ENCODE measurements at regions not wholly inside any gene's neighbourhood (a gene's known extent, or its start where the extent isn't known, plus 50 kb on each side); places are given as distances from the start of the nearest gene placed in this dataset.

GRCh38 chr9:102113191-102113590 lies 374.7 kb upstream of the GRIN3A start:
- H4K20me1 ChIP-seq (replicated peaks in 1 of 2; ENCODE audit: control insufficient read depth in 1 of 2, insufficient read depth in 2 of 2, low read length in 2 of 2), result no peaks in the 10 kb centered on the region
- no peaks in the 10 kb centered on the region for H3K79me1 ChIP-seq (ENCODE audit: low read depth, low read length)
- FAIRE-seq, result no peak
- no peak overlapping the region for H2BK12ac ChIP-seq (ENCODE audit: low read depth, low read length)
- H2BK5ac ChIP-seq (ENCODE audit: low read depth, low read length), result no peak overlapping the region
- H3K27ac ChIP-seq (ENCODE audit: low read depth, low read length), result no peak overlapping the region
- H2AK5ac ChIP-seq (ENCODE audit: low read depth, low read length), result no peak overlapping the region
- no peak overlapping the region for H2AFZ ChIP-seq (ENCODE audit: low read length)
- H3K79me2 ChIP-seq (ENCODE audit: control insufficient read depth in 1 of 2, insufficient read depth in 2 of 2, low read length in 2 of 2), result no peaks in the 10 kb centered on the region
- no peak overlapping the region for H3K14ac ChIP-seq (ENCODE audit: insufficient read length)
- no peak for DNase-seq (ENCODE audit: low read depth in 1 of 2, low spot score in 2 of 2)
- ChIA-PET POLR2A (ENCODE audit: partially characterized antibody) (no interaction called here), CTCF (ENCODE audit: partially characterized antibody) (no interaction called here)
- no peak overlapping the region for H2BK120ac ChIP-seq (replicated peaks; ENCODE audit: low read depth, low read length)
- no peak overlapping the region for H3K23ac ChIP-seq (ENCODE audit: insufficient read length)
- H3K9ac ChIP-seq (replicated peaks in 1 of 4; ENCODE audit: extremely low read depth in 1 of 4, low read depth in 3 of 4, low read length in 3 of 4), result no peak overlapping the region
- no peaks in the 10 kb centered on the region for H3K36me3 ChIP-seq (ENCODE audit: control insufficient read depth in 2 of 4, insufficient read depth in 4 of 4, low read length in 3 of 4)
- no peaks in the 10 kb centered on the region for H3K23me2 ChIP-seq (ENCODE audit: low read depth, low read length)
- H4K8ac ChIP-seq (ENCODE audit: extremely low read depth, insufficient read depth, low read length), result no peak overlapping the region
- no peak overlapping the region for H4K91ac ChIP-seq (replicated peaks; ENCODE audit: insufficient read length, low read length)
- no peak overlapping the region for H3K4ac ChIP-seq (replicated peaks; ENCODE audit: insufficient read length, low read depth, low read length)
- H3K27me3 ChIP-seq (replicated peaks in 1 of 4; ENCODE audit: control insufficient read depth in 3 of 4, extremely low read depth in 1 of 4, insufficient read depth in 3 of 4, low read length in 3 of 4), result no peaks in the 10 kb centered on the region
- no peak overlapping the region for H3K18ac ChIP-seq (ENCODE audit: extremely low read depth, low read length)
- H3K4me3 ChIP-seq (ENCODE audit: extremely low read depth in 1 of 4, insufficient read depth in 2 of 4, low read depth in 3 of 4, low read length in 4 of 4), result no peak overlapping the region
- no peak overlapping the region for H3K4me2 ChIP-seq (ENCODE audit: insufficient read depth in 1 of 2, low read depth in 2 of 2, low read length in 2 of 2)
- 95% methylated on average over 1 of the region's 1 CpG; no CpG with 5 or more reads in 1 of the 2 experiments for WGBS, 2 experiments (ENCODE audit: extremely low coverage in 1 of 2, insufficient coverage in 1 of 2, insufficient read length in 1 of 2, insufficient replicate concordance in 2 of 2, low coverage in 1 of 2, low lambda C conversion rate in 2 of 2, missing lambda C conversion rate in 1 of 2)
- H3K56ac ChIP-seq (replicated peaks; ENCODE audit: insufficient read length, low read depth, low read length), result no peak overlapping the region
- no peaks in the 10 kb centered on the region for H3K9me3 ChIP-seq (ENCODE audit: insufficient read depth in 2 of 2, low read depth in 1 of 2, low read length in 1 of 2)
- no peak overlapping the region for H4K5ac ChIP-seq (ENCODE audit: insufficient read length, low read depth, low read length)
- H3K4me1 ChIP-seq (replicated peaks in 1 of 4; ENCODE audit: control insufficient read depth in 3 of 4, insufficient read depth in 4 of 4, low read length in 3 of 4), result no peaks in the 10 kb centered on the region
- no peak overlapping the region for H2BK15ac ChIP-seq (ENCODE audit: low read length)
- no peak overlapping the region for H2BK20ac ChIP-seq (ENCODE audit: low read length)
- TF ChIP-seq KDM1A (IDR thresholded peaks at IDR 0.05; ENCODE audit: borderline replicate concordance, low read length) (no peak), TEAD4 (IDR thresholded peaks at IDR 0.05; ENCODE audit: low read depth, low read length) (no peak), FOSL1 (IDR thresholded peaks at IDR 0.05; ENCODE audit: insufficient read depth, low read depth, low read length) (no peak), RAD21 (IDR thresholded peaks at IDR 0.05 in 1 of 2, conservative IDR thresholded peaks at IDR 0.05 in 1 of 2; ENCODE audit: low read depth in 2 of 2, low read length in 2 of 2) (no peak), RNF2 (IDR thresholded peaks at IDR 0.05; ENCODE audit: borderline replicate concordance, low read depth, low read length, missing control alignments, poor library complexity, severe bottlenecking) (no peak), SIRT6 (IDR thresholded peaks at IDR 0.05; ENCODE audit: low read length) (no peak), CREB1 (IDR thresholded peaks at IDR 0.05) (no peak)

All from H1 (cell line).